WTC11 (cell line): ENCODE measurements at regions not wholly inside any gene's neighbourhood (a gene's known extent, or its start where the extent isn't known, plus 50 kb on each side); places are given as distances from the start of the nearest gene placed in this dataset.

Experiments
- AFF4 ChIP-seq: sonication (generic); formaldehyde crosslinking; IDR thresholded peaks from 2 replicates; pipeline ENCODE4 v1.8.1; 2023; ENCODE audit warnings: mild to moderate bottlenecking, missing genetic modification reagents, borderline replicate concordance
- CTCF ChIP-seq: fragments of 200-600 bp; IDR thresholded peaks from 2 replicates; pipeline ENCODE4 v1.8.0; 2022; ENCODE audit warnings: antibody characterized with exemption
- STAT6 ChIP-seq: sonication (generic); formaldehyde crosslinking; conservative IDR thresholded peaks from 2 replicates; pipeline ENCODE4 v1.8.1; 2023; ENCODE audit warnings: mild to moderate bottlenecking, low read depth, missing genetic modification reagents, moderate library complexity
- USF2 ChIP-seq: sonication (generic); formaldehyde crosslinking; IDR thresholded peaks from 2 replicates; pipeline ENCODE4 v1.8.1; 2023; ENCODE audit warnings: mild to moderate bottlenecking, missing genetic modification reagents, moderate library complexity

- TF ChIP-seq USF2 (no peak), CTCF (no peak), AFF4 (CRISPR knock-in tag) (no peak), STAT6 (CRISPR knock-in tag) (no peak)
Observed at GRCh38 chrY:13024447-13024846, 119.8 kb downstream of the DDX3Y start.
